ENCODE measurements at regions not wholly inside any gene's neighbourhood (a gene's known extent, or its start where the extent isn't known, plus 50 kb on each side); places are given as distances from the start of the nearest gene placed in this dataset.

DNA sequence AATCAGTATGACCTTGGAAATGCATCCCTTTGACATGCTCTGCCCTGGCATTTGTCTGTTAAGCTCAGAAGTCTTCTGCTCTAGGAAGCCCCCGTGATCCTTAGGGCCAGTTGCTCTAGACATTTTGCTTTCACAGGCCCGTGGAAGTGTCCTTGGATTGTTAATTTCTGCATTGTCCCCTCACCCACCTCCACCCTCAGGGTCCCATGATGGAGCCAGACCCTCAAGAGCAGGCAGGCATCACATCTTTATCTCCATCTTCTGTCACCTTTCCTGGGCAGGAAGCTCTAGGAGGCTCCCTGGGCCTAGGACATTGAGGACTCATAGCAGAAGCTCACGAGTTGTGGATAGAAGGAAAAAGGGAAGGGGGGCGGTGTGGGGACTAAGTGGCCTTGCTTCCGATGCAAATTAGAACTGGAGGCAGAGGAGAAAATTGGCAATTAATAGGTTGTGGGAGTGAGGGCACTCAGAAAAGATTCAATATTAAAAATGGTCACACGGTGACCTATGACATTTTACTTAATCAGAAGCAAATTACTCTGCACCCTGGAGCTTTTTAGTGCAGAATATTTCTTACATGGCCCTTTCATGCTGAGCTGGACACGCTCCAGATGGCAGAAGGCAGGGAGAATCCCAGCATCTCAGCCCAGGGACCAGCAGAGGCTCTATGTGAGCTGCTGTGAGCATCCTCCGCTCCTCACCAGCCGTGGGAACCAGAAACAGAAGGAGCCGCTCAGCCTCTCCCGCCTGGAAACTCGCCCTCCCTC is 185.0 kb downstream of the MATN1 start:
- TF ChIP-seq POLR2A (IDR thresholded peaks at IDR 0.05; ENCODE audit: low read depth, low read length) (no peak), TAF1 (IDR thresholded peaks at IDR 0.05; ENCODE audit: low read depth, low read length) (no peak), POLR2AphosphoS5 (IDR thresholded peaks at IDR 0.05; ENCODE audit: low read depth, low read length) (no peak), POU2F2 (IDR thresholded peaks at IDR 0.05; ENCODE audit: low read depth, low read length) (no peak), PAX5 (IDR thresholded peaks at IDR 0.05; ENCODE audit: insufficient read depth, low read length, severe bottlenecking) (no peak)
